K562 (cell line): ENCODE measurements at regions not wholly inside any gene's neighbourhood (a gene's known extent, or its start where the extent isn't known, plus 50 kb on each side); places are given as distances from the start of the nearest gene placed in this dataset.

Experiments
- ATAC-seq: fragments of 200-7000 bp; cut with Tn5 transposase; 3 replicates; pipeline ENCODE4 v1.9.1; 2020; ENCODE audit warnings: moderate library complexity
- BruUV-seq: library from RNA; stranded (reverse); fragments of 400-500 nt; replicated peaks from 2 replicates; lab custom pipeline; 2021; lab: Mats Ljungman, UMichigan
- CTCF ChIA-PET: fragments of 300-600 bp; formaldehyde crosslinking; extraction: SDS; loops from one replicate; lab custom pipeline; 2021; ENCODE audit warnings: low intra/inter-chr PET ratio; lab: Yijun Ruan, JAX
- POLR2A ChIA-PET: fragments of 300-600, 350-650 bp; sonication (Branson Sonifier 250); formaldehyde crosslinking; extraction: SDS; loops from one replicate; lab custom pipeline; 2021; ENCODE audit warnings: antibody characterized with exemption, inconsistent platforms; lab: Yijun Ruan, JAX
- DNase-seq, 4 experiments: peaks; one replicate each; pipeline versions ENCODE4 v3.0.0 to v3.0.0-alpha.2; 2011 to 2018; ENCODE audit warnings: low spot score in 3 of 4, mixed read lengths in 3 of 4; ENCODE audit errors: extremely low read depth in 1 of 4
- FAIRE-seq: peaks from 2 replicates; lab custom pipeline; 2011; peaks lifted over from hg19 to GRCh38; lab: Jason Lieb, UNC
- H2AFZ ChIP-seq: 2 replicates; pipeline ENCODE4 v1.6.0; 2011; ENCODE audit warnings: low read depth, low read length, control low read depth, inconsistent platforms
- H3K27ac ChIP-seq: fragments of 200-600 bp; 3 replicates; pipeline ENCODE4 v1.8.0; 2011; ENCODE audit warnings: low read depth, mild to moderate bottlenecking, control low read depth, inconsistent platforms, low read length, moderate library complexity, mixed read lengths; ENCODE audit errors: extremely low read depth
- H3K27me3 ChIP-seq, 2 experiments: fragments of 300-600 bp in 1 of 2; 2 replicates in 1 of 2; 3 replicates in 1 of 2; pipeline versions ENCODE4 v1.6.0 to v1.8.0; 2011; ENCODE audit warnings: inconsistent platforms in 2 of 2, low read length in 2 of 2, mild to moderate bottlenecking in 1 of 2, mixed read lengths in 1 of 2, moderate library complexity in 1 of 2; ENCODE audit not compliant: control insufficient read depth in 2 of 2, insufficient read depth in 2 of 2
- H3K36me3 ChIP-seq: fragments of 300-600 bp; 3 replicates; pipeline ENCODE4 v1.8.0; 2011; ENCODE audit warnings: mild to moderate bottlenecking, low read length, inconsistent platforms; ENCODE audit not compliant: control insufficient read depth, insufficient read depth
- H3K4me1 ChIP-seq, 2 experiments: fragments of 200-600 bp in 1 of 2; replicated peaks in 1 of 2; 2 replicates in 1 of 2; 3 replicates in 1 of 2; pipeline versions ENCODE4 v1.5.1 to v1.8.0; 2011; ENCODE audit warnings: inconsistent platforms in 2 of 2, low read length in 2 of 2, mild to moderate bottlenecking in 1 of 2, mixed read lengths in 1 of 2, moderate library complexity in 1 of 2; ENCODE audit not compliant: control insufficient read depth in 2 of 2, insufficient read depth in 2 of 2
- H3K4me2 ChIP-seq: 2 replicates; pipeline ENCODE4 v1.6.1; 2011; ENCODE audit warnings: low read length, control low read depth, inconsistent platforms, mixed read lengths; ENCODE audit not compliant: insufficient read depth
- H3K4me3 ChIP-seq: fragments of 200-600 bp; sonication (generic), shearing (Covaris generic); 2 replicates; pipeline ENCODE4 v1.5.1; 2016; ENCODE audit warnings: control low read depth, inconsistent platforms
- H3K79me2 ChIP-seq: fragments of 200-600 bp; 3 replicates; pipeline ENCODE4 v1.8.0; 2011; ENCODE audit warnings: low read length, inconsistent platforms; ENCODE audit not compliant: control insufficient read depth, insufficient read depth
- H3K9ac ChIP-seq, 2 experiments: 2 replicates each; pipeline versions ENCODE4 v1.6.0 to v1.6.1; 2011; ENCODE audit warnings: low read depth in 2 of 2, low read length in 2 of 2, control low read depth in 1 of 2, inconsistent platforms in 1 of 2, mild to moderate bottlenecking in 1 of 2, mixed read lengths in 1 of 2; ENCODE audit not compliant: insufficient read depth in 1 of 2
- H3K9me1 ChIP-seq: one replicate; pipeline ENCODE4 v1.6.0; 2011; ENCODE audit warnings: inconsistent platforms, mild to moderate bottlenecking, low read length, moderate library complexity; ENCODE audit not compliant: control insufficient read depth, insufficient read depth
- H3K9me3 ChIP-seq: replicated peaks from 2 replicates; pipeline ENCODE4 v1.5.1; 2011; ENCODE audit warnings: low read depth, low read length, inconsistent platforms; ENCODE audit not compliant: control insufficient read depth, insufficient read depth
- H4K20me1 ChIP-seq: replicated peaks from 2 replicates; pipeline ENCODE4 v1.6.1; 2011; ENCODE audit warnings: low read length, inconsistent platforms, mixed read lengths; ENCODE audit not compliant: control insufficient read depth, insufficient read depth
- ARID1B ChIP-seq: fragments of 450-650 bp; IDR thresholded peaks from 2 replicates; pipeline ENCODE4 v1.6.1; 2016; ENCODE audit warnings: antibody characterized with exemption, mild to moderate bottlenecking, inconsistent platforms
- CBX8 ChIP-seq: fragments of 200-600 bp; sonication (generic); IDR thresholded peaks from 2 replicates; pipeline ENCODE4 v1.6.1; 2012; ENCODE audit warnings: borderline replicate concordance, mixed run types, low read depth, mild to moderate bottlenecking, moderate library complexity, mixed read lengths, low read length, control low read depth, inconsistent platforms; ENCODE audit not compliant: poor library complexity, severe bottlenecking; ENCODE audit errors: extremely low read depth
- E2F3 ChIP-seq: fragments of 250-450 bp; sonication (Bioruptor Pico); IDR thresholded peaks from 2 replicates; pipeline ENCODE4 v1.4.0; 2020; ENCODE audit warnings: mild to moderate bottlenecking
- EP300 ChIP-seq: IDR thresholded peaks from 2 replicates; pipeline ENCODE4 v1.6.1; 2012; ENCODE audit warnings: low read length, improper control_type of control experiment
- HDGF ChIP-seq: fragments of 450-650 bp; IDR thresholded peaks from 2 replicates; pipeline ENCODE4 v1.6.1; 2016
- HINFP ChIP-seq: fragments of 450-650 bp; conservative IDR thresholded peaks from 2 replicates; pipeline ENCODE4 v1.6.1; 2016; ENCODE audit warnings: missing genetic modification characterization, low read depth, mild to moderate bottlenecking, control low read depth, missing compliant biosample characterization
- MTA2 ChIP-seq: fragments of 450-650 bp; IDR thresholded peaks from 2 replicates; pipeline ENCODE4 v1.6.1; 2016; ENCODE audit warnings: low read depth
- NCOR1 ChIP-seq: fragments of 450-650 bp; IDR thresholded peaks from 2 replicates; pipeline ENCODE4 v1.6.1; 2016; ENCODE audit warnings: mild to moderate bottlenecking, moderate library complexity
- NR4A1 ChIP-seq, 2 experiments: fragments of 250-450 bp in 1 of 2; fragments of 450-650 bp in 1 of 2; sonication (Bioruptor Pico) in 1 of 2; IDR thresholded peaks; 2 replicates each; pipeline versions ENCODE4 v1.4.0 to v1.6.1; 2016 to 2020; ENCODE audit warnings: mild to moderate bottlenecking in 2 of 2, missing compliant biosample characterization in 1 of 2, missing genetic modification characterization in 1 of 2, moderate library complexity in 1 of 2
- PPARD ChIP-seq: fragments of 250-450 bp; sonication (Bioruptor Pico); IDR thresholded peaks from 2 replicates; pipeline ENCODE4 v1.8.0; 2022; ENCODE audit warnings: inconsistent platforms, mild to moderate bottlenecking, moderate library complexity
- RBM17 ChIP-seq: fragments of 200-400 bp; formaldehyde crosslinking; IDR thresholded peaks from 2 replicates; pipeline ENCODE4 v1.6.1; 2017; ENCODE audit warnings: low read depth, mild to moderate bottlenecking, low read length, borderline replicate concordance
- TAL1 ChIP-seq: fragments of 450-650 bp; IDR thresholded peaks from 2 replicates; pipeline ENCODE4 v1.6.1; 2016; ENCODE audit warnings: mild to moderate bottlenecking
- TCF3 ChIP-seq: sonication (generic); formaldehyde crosslinking; IDR thresholded peaks from 2 replicates; pipeline ENCODE4 v1.4.0; 2020; ENCODE audit warnings: mild to moderate bottlenecking, missing genetic modification reagents
- TCF7 ChIP-seq: sonication (generic); IDR thresholded peaks from 2 replicates; pipeline ENCODE4 v1.6.1; 2016; ENCODE audit warnings: antibody characterized with exemption, borderline replicate concordance
- TEAD4 ChIP-seq, 2 experiments: sonication (generic) in 1 of 2; formaldehyde crosslinking in 1 of 2; IDR thresholded peaks; 2 replicates each; pipeline versions ENCODE4 v1.6.1 to v1.8.0; 2012 to 2022; ENCODE audit warnings: borderline replicate concordance in 1 of 2, inconsistent platforms in 1 of 2, low read length in 1 of 2, mild to moderate bottlenecking in 1 of 2, missing genetic modification reagents in 1 of 2
- ZNF12 ChIP-seq: sonication (generic); formaldehyde crosslinking; IDR thresholded peaks from 2 replicates; pipeline ENCODE4 v1.4.0; 2020; ENCODE audit warnings: mild to moderate bottlenecking, missing genetic modification reagents
- ZNF764 ChIP-seq: fragments of 250-450 bp; sonication (Bioruptor Pico); IDR thresholded peaks from 2 replicates; pipeline ENCODE4 v1.4.0; 2020; ENCODE audit warnings: low read depth, mild to moderate bottlenecking, moderate library complexity
- WGBS: fragments of 100-300 bp; shearing (Covaris generic); methylation state at CpG from one replicate; pipeline ENCODE4 v1.1.6; 2016; ENCODE audit warnings: low coverage, mixed read lengths; ENCODE audit not compliant: insufficient coverage; ENCODE audit errors: missing lambda C conversion rate; 5-methylcytosine and 5-hydroxymethylcytosine counted together
- in situ Hi-C: fragments of 300-500 bp; cut with MboI; formaldehyde crosslinking; loops from 4 replicates; pipeline ENCODE4 v1.15.0; 2018; ENCODE audit warnings: inconsistent platforms, mixed read lengths
- intact Hi-C: fragments of 100-400 bp; cut with micrococcal nuclease; formaldehyde crosslinking; loops from 2 replicates; pipeline ENCODE4 v1.14.2; 2022
- TF ChIP-seq, protein P1 (sequence below): fragments of 450-650 bp; formaldehyde crosslinking; IDR thresholded peaks from 2 replicates; pipeline ENCODE4 v1.4.0; 2020; ENCODE audit warnings: mild to moderate bottlenecking, moderate library complexity

DNA sequence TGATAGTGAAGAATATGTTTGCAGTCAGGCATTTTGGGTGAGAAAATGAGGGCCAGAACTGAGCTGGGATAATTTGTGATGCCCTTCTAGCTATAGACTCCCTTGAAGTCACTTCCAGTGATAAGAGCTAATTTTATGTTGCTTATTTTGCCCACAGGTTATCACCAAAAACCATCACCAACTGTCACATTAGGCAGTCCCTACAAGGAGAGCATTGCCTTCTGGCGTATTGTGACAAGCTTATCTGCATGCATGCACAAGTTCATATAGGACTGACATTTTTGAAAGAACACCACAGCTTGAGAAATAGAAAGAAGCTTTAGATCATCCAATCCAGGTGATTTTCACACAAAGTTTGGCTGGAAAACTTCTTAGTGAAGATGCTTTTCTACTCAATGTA is 735.3 kb upstream of the RAG2 start:
- H3K36me3 ChIP-seq, result no peaks in the 10 kb centered on the region
- H4K20me1 ChIP-seq, result no peaks in the 10 kb centered on the region
- 0% methylated on average over 1 of the region's 1 CpG for WGBS
- intact Hi-C loops (no loop called here), in situ Hi-C loops (no loop called here)
- ChIA-PET CTCF (no interaction called here), POLR2A (no interaction called here)
- no TSS peak for BruUV-seq
- no peak overlapping the region for H2AFZ ChIP-seq
- no peak overlapping the region for H3K4me2 ChIP-seq
- H3K9me3 ChIP-seq, result no peaks in the 10 kb centered on the region
- H3K27ac ChIP-seq, result no peak overlapping the region
- no peaks in the 10 kb centered on the region for H3K4me1 ChIP-seq
- H3K9me1 ChIP-seq, result no peaks in the 10 kb centered on the region
- FAIRE-seq, result no peak
- no peaks in the 10 kb centered on the region for H3K27me3 ChIP-seq
- no peak overlapping the region for H3K4me3 ChIP-seq
- no peak overlapping the region for H3K9ac ChIP-seq
- no peaks in the 10 kb centered on the region for H3K79me2 ChIP-seq
- ATAC-seq, result no peak
- DNase-seq, result peak in 2 of 4 experiments; percentile 6 to 30
- TF ChIP-seq RBM17 (no peak), EP300 (peak; percentile 64; the same call in 1 of the 2 replicates), CBX8 (no peak), ZNF12 (CRISPR knock-in tag) (no peak), E2F3 (CRISPR knock-in tag) (no peak), TCF7 (no peak), MTA2 (peak; percentile 22; the same call in 1 of the 2 replicates), TCF3 (CRISPR knock-in tag) (peak; percentile 40; the same call in 1 of the 2 replicates), PPARD (CRISPR knock-in tag) (no peak), NR4A1 (CRISPR knock-in tag; IDR thresholded peaks at IDR 0.05) (no peak), NR4A1 (tag; IDR thresholded peaks at IDR 0.05) (no peak), ZNF764 (no peak), ARID1B (peak; percentile 71), HINFP (tag) (no peak), HDGF (no peak), TAL1 (peak; percentile 73), NCOR1 (peak; percentile 31; the same call in 1 of the 2 replicates), TEAD4 (IDR thresholded peaks at IDR 0.05; ENCODE audit: low read length) (peak; percentile 75), TEAD4 (CRISPR knock-in tag; IDR thresholded peaks at IDR 0.05; ENCODE audit: borderline replicate concordance) (no peak)
- TF ChIP-seq, protein P1, sequence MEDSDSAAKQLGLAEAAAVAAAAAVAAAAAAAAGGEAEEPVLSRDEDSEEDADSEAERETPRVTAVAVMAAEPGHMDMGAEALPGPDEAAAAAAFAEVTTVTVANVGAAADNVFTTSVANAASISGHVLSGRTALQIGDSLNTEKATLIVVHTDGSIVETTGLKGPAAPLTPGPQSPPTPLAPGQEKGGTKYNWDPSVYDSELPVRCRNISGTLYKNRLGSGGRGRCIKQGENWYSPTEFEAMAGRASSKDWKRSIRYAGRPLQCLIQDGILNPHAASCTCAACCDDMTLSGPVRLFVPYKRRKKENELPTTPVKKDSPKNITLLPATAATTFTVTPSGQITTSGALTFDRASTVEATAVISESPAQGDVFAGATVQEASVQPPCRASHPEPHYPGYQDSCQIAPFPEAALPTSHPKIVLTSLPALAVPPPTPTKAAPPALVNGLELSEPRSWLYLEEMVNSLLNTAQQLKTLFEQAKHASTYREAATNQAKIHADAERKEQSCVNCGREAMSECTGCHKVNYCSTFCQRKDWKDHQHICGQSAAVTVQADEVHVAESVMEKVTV (CRISPR knock-in tag), result no peak
